T-helper 2 cell treated with Interferon-gamma antibody and Interleukin-4, amounts not matched to agents 100 ng/mL and 5 ng/mL, for 36 hours (primary cell): ENCODE measurements at regions not wholly inside any gene's neighbourhood (a gene's known extent, or its start where the extent isn't known, plus 50 kb on each side); places are given as distances from the start of the nearest gene placed in this dataset.
"Not testable (repeated sequence)": the region's sequence is repeated elsewhere in the genome, so short reads cannot be mapped to it uniquely, and the experiment has no call there.

ENCODE experiments used
- intact Hi-C: fragments of 100-400 bp; cut with micrococcal nuclease; formaldehyde crosslinking; loops from one replicate; pipeline ENCODE4 v1.15.1; 2023

- intact Hi-C loops, result loop anchor here (2.0 to 10.0 kb wide), 2 partner anchors 50 to 62 kb away; partner anchors contain the start of gene ACSL4
Observed at GRCh38 chrX:109782994-109783700, 50.1 kb upstream of the ACSL4 start.

GRCh38 chrX:109783701-109784079 lies 50.6 kb upstream of the ACSL4 start:
- intact Hi-C loops, result loop anchor here (2.0 to 10.0 kb wide), 2 partner anchors 51 to 61 kb away; partner anchors contain the start of gene ACSL4

GRCh38 chrX:109785053-109785452 lies 52.0 kb upstream of the ACSL4 start:
- intact Hi-C loops, result loop anchor here (10.0 kb wide), 1 partner anchor 60 kb away; no protein-coding TSS in a partner anchor

- intact Hi-C loops, result not testable (repeated sequence)
Observed at GRCh38 chrX:109790511-109790910, 57.5 kb upstream of the ACSL4 start.

GRCh38 chrX:109793191-109793590 lies 60.1 kb upstream of the ACSL4 start:
- intact Hi-C loops, result no loop called here

- intact Hi-C loops, result no loop called here
Observed at GRCh38 chrX:109795682-109796081, 62.6 kb upstream of the ACSL4 start.

- intact Hi-C loops, result no loop called here
Observed at GRCh38 chrX:109797311-109797975, 64.4 kb upstream of the ACSL4 start.

- intact Hi-C loops, result no loop called here
Observed at GRCh38 chrX:109812236-109812635, 79.2 kb upstream of the ACSL4 start.

- intact Hi-C loops, result no loop called here
Observed at GRCh38 chrX:109813236-109813635, 80.2 kb upstream of the ACSL4 start.

- intact Hi-C loops, result no loop called here
Observed at GRCh38 chrX:109818976-109819375, 85.9 kb upstream of the ACSL4 start.

- intact Hi-C loops, result no loop called here
Observed at GRCh38 chrX:109822861-109823260, 89.8 kb upstream of the ACSL4 start.

GRCh38 chrX:109826954-109827708 lies 94.1 kb upstream of the ACSL4 start:
- intact Hi-C loops, result no loop called here

GRCh38 chrX:109827772-109828171 lies 94.7 kb upstream of the ACSL4 start:
- intact Hi-C loops, result no loop called here

- intact Hi-C loops, result no loop called here
Observed at GRCh38 chrX:109830157-109830703, 97.2 kb upstream of the ACSL4 start.

GRCh38 chrX:109830704-109831206 lies 97.7 kb upstream of the ACSL4 start:
- intact Hi-C loops, result no loop called here

- intact Hi-C loops, result no loop called here
Observed at GRCh38 chrX:109831326-109831985, 98.4 kb upstream of the ACSL4 start.

- intact Hi-C loops, result loop anchor here (5.0 to 10.0 kb wide), 2 partner anchors 55 to 108 kb away; partner anchors contain the start of gene ACSL4
Observed at GRCh38 chrX:109839694-109840567, 106.9 kb upstream of the ACSL4 start.

GRCh38 chrX:109840585-109840984 lies 107.5 kb upstream of the ACSL4 start:
- intact Hi-C loops, result loop anchor here (5.0 to 10.0 kb wide), 2 partner anchors 56 to 108 kb away; partner anchors contain the start of gene ACSL4

GRCh38 chrX:109841257-109841656 lies 108.2 kb upstream of the ACSL4 start:
- intact Hi-C loops, result loop anchor here (5.0 to 10.0 kb wide), 2 partner anchors 56 to 109 kb away; partner anchors contain the start of gene ACSL4
